Common myeloid progenitor, CD34-positive (primary cell): ENCODE measurements at regions not wholly inside any gene's neighbourhood (a gene's known extent, or its start where the extent isn't known, plus 50 kb on each side); places are given as distances from the start of the nearest gene placed in this dataset.

Experiments used
- CTCF ChIA-PET: fragments of 350-600 bp; sonication (Branson Sonifier 250); formaldehyde crosslinking; loops from one replicate; lab custom pipeline; 2021; ENCODE audit warnings: antibody characterized with exemption; lab: Charles Lee
- POLR2A ChIA-PET: fragments of 350-600 bp; sonication (Branson Sonifier 250); formaldehyde crosslinking; loops from one replicate; lab custom pipeline; 2021; ENCODE audit warnings: antibody characterized with exemption; lab: Charles Lee
- DNase-seq, 3 donors: peaks; one replicate each; pipeline versions ENCODE4 v3.0.0 to v3.0.0-alpha.2; 2013
- H3K27ac ChIP-seq, 2 experiments: 1 replicate in 1 of 2; 2 replicates in 1 of 2; pipeline ENCODE4 v1.7.0; 2013; ENCODE audit warnings: inconsistent platforms in 2 of 2, low read length in 2 of 2, mild to moderate bottlenecking in 2 of 2, low read depth in 1 of 2, moderate library complexity in 1 of 2; ENCODE audit not compliant: severe bottlenecking in 2 of 2, insufficient read depth in 1 of 2, poor library complexity in 1 of 2
- H3K27me3 ChIP-seq, 5 experiments: replicated peaks in 2 of 5; 1 replicate in 3 of 5; 2 replicates in 2 of 5; pipeline versions ENCODE4 v1.6.1 to v1.7.0; 2013; ENCODE audit warnings: low read length in 4 of 5, mild to moderate bottlenecking in 2 of 5, moderate library complexity in 2 of 5, inconsistent platforms in 1 of 5; ENCODE audit not compliant: insufficient read depth in 5 of 5, control insufficient read depth in 4 of 5
- H3K36me3 ChIP-seq, 4 experiments: 1 replicate in 2 of 4; 2 replicates in 2 of 4; pipeline versions ENCODE4 v1.6.1 to v1.7.0; 2013; ENCODE audit warnings: low read length in 3 of 4, control low read depth in 1 of 4, mild to moderate bottlenecking in 1 of 4; ENCODE audit not compliant: control insufficient read depth in 4 of 4, insufficient read depth in 4 of 4
- H3K4me1 ChIP-seq, 4 experiments: 1 replicate in 3 of 4; 2 replicates in 1 of 4; pipeline versions ENCODE4 v1.6.1 to v1.7.1; 2013; ENCODE audit warnings: low read length in 3 of 4, mild to moderate bottlenecking in 3 of 4, control low read depth in 1 of 4, inconsistent platforms in 1 of 4, moderate library complexity in 1 of 4; ENCODE audit not compliant: control insufficient read depth in 4 of 4, insufficient read depth in 4 of 4; ENCODE audit errors: control extremely low read depth in 1 of 4
- H3K4me3 ChIP-seq, 7 experiments: 1 replicate in 4 of 7; 2 replicates in 3 of 7; pipeline versions ENCODE4 v1.5.1 to v1.7.0; 2013; ENCODE audit warnings: mild to moderate bottlenecking in 7 of 7, low read length in 6 of 7, moderate library complexity in 6 of 7, inconsistent platforms in 2 of 7, low read depth in 2 of 7, control low read depth in 1 of 7; ENCODE audit not compliant: insufficient read depth in 4 of 7, control insufficient read depth in 1 of 7; ENCODE audit errors: extremely low read depth in 1 of 7
- H3K9me3 ChIP-seq, 5 experiments: 1 replicate in 4 of 5; 2 replicates in 1 of 5; pipeline versions ENCODE4 v1.6.1 to v1.7.1; 2013; ENCODE audit warnings: low read length in 4 of 5, mild to moderate bottlenecking in 2 of 5, inconsistent platforms in 1 of 5, low read depth in 1 of 5, moderate library complexity in 1 of 5; ENCODE audit not compliant: control insufficient read depth in 4 of 5, insufficient read depth in 2 of 5; ENCODE audit errors: control extremely low read depth in 1 of 5
- WGBS: methylation state at CpG from one replicate; pipeline ENCODE4 v1.1.5; 2013; ENCODE audit not compliant: insufficient coverage; 5-methylcytosine and 5-hydroxymethylcytosine counted together

GRCh38 chr15:95584088-95584487, 746.4 kb upstream of the NR2F2 start:
- peaks cover 0 to 13% (median 0%) of the 10 kb centered on the region in 5 experiments for H3K27me3 ChIP-seq
- H3K27ac ChIP-seq = no peak overlapping the region
- POLR2A ChIA-PET = no interaction called here
- H3K9me3 ChIP-seq = no peaks in the 10 kb centered on the region
- no peak for DNase-seq
- CTCF ChIA-PET = no interaction called here
- no peaks in the 10 kb centered on the region for H3K36me3 ChIP-seq
- H3K4me1 ChIP-seq = no peaks in the 10 kb centered on the region
- no peak overlapping the region for H3K4me3 ChIP-seq

- no CpG with 5 or more reads among the region's 2 CpGs for WGBS
- Histone ChIP-seq H3K4me3 (no peak overlapping the region), H3K4me1 (no peaks in the 10 kb centered on the region), H3K27me3 (peaks cover 0 to 18% (median 5%) of the 10 kb centered on the region in 5 experiments), H3K27ac (no peak overlapping the region), H3K9me3 (peaks cover 0 to 2% (median 0%) of the 10 kb centered on the region in 5 experiments), H3K36me3 (no peaks in the 10 kb centered on the region)
- no peak for DNase-seq
- POLR2A ChIA-PET = no interaction called here
- CTCF ChIA-PET = no interaction called here
These were observed 742.4 kb upstream of the NR2F2 start for GRCh38 chr15:95588056-95588455.

GRCh38 chr15:95590533-95591044, 739.9 kb upstream of the NR2F2 start:
- POLR2A ChIA-PET = no interaction called here
- CTCF ChIA-PET = no interaction called here
- DNase-seq = no peak
- Histone ChIP-seq H3K4me3 (no peak overlapping the region), H3K27ac (no peak overlapping the region), H3K4me1 (no peaks in the 10 kb centered on the region), H3K36me3 (no peaks in the 10 kb centered on the region), H3K27me3 (peaks cover 0 to 27% (median 9%) of the 10 kb centered on the region in 5 experiments), H3K9me3 (peaks cover 0 to 2% (median 0%) of the 10 kb centered on the region in 5 experiments)
- WGBS = 80% methylated on average over 3 of the region's 5 CpGs

GRCh38 chr15:95591270-95591669, 739.2 kb upstream of the NR2F2 start:
- no peaks in the 10 kb centered on the region for H3K36me3 ChIP-seq
- H3K27me3 ChIP-seq = peaks cover 3 to 30% (median 13%) of the 10 kb centered on the region in 5 experiments
- no peak overlapping the region for H3K4me3 ChIP-seq
- ChIA-PET POLR2A (no interaction called here), CTCF (no interaction called here)
- H3K4me1 ChIP-seq = no peaks in the 10 kb centered on the region
- no peak for DNase-seq
- 86% methylated on average over 2 of the region's 5 CpGs for WGBS
- no peak overlapping the region for H3K27ac ChIP-seq
- H3K9me3 ChIP-seq = peaks cover 0 to 2% (median 0%) of the 10 kb centered on the region in 5 experiments

GRCh38 chr15:95591886-95592285, 738.6 kb upstream of the NR2F2 start:
- H3K9me3 ChIP-seq = peaks cover 0 to 2% (median 0%) of the 10 kb centered on the region in 5 experiments
- ChIA-PET POLR2A (no interaction called here), CTCF (no interaction called here)
- WGBS = 90% methylated on average over 2 of the region's 3 CpGs
- no peaks in the 10 kb centered on the region for H3K4me1 ChIP-seq
- no peak overlapping the region for H3K27ac ChIP-seq
- H3K4me3 ChIP-seq = no peak overlapping the region
- H3K36me3 ChIP-seq = no peaks in the 10 kb centered on the region
- no peak for DNase-seq
- peaks cover 3 to 34% (median 16%) of the 10 kb centered on the region in 5 experiments for H3K27me3 ChIP-seq

GRCh38 chr15:95594496-95594895, 736.0 kb upstream of the NR2F2 start:
- CTCF ChIA-PET = no interaction called here
- H3K4me1 ChIP-seq = no peaks in the 10 kb centered on the region
- WGBS = no CpG with 5 or more reads among the region's 4 CpGs
- H3K4me3 ChIP-seq = no peak overlapping the region
- no peak for DNase-seq
- peaks cover 0 to under 1% (median 0%) of the 10 kb centered on the region in 5 experiments for H3K9me3 ChIP-seq
- POLR2A ChIA-PET = no interaction called here
- H3K36me3 ChIP-seq = no peaks in the 10 kb centered on the region
- no peak overlapping the region for H3K27ac ChIP-seq
- H3K27me3 ChIP-seq = peaks cover 3 to 35% (median 12%) of the 10 kb centered on the region in 5 experiments

GRCh38 chr15:95595759-95596158, 734.7 kb upstream of the NR2F2 start:
- no peak for DNase-seq

More at GRCh38 chr15:95595759-95596158, 734.7 kb upstream of the NR2F2 start:
- Histone ChIP-seq H3K9me3 (peaks cover 0 to 7% (median 0%) of the 10 kb centered on the region in 5 experiments), H3K4me1 (no peaks in the 10 kb centered on the region), H3K27ac (no peak overlapping the region), H3K36me3 (no peaks in the 10 kb centered on the region), H3K27me3 (peaks cover 3 to 30% (median 5%) of the 10 kb centered on the region in 5 experiments), H3K4me3 (no peak overlapping the region)
- ChIA-PET CTCF (no interaction called here), POLR2A (no interaction called here)
